Lung (tissue), 11 donors: ENCODE measurements at regions not wholly inside any gene's neighbourhood (a gene's known extent, or its start where the extent isn't known, plus 50 kb on each side); places are given as distances from the start of the nearest gene placed in this dataset.

ENCODE experiments used
- ATAC-seq: fragments of 200-7000 bp; cut with Tn5 transposase; one replicate; pipeline ENCODE4 v1.9.1; 2020; ENCODE audit warnings: moderate number of reproducible peaks; ENCODE audit not compliant: insufficient read depth, low FRiP score
- DNase-seq, 3 donors: peaks; one replicate each; pipeline ENCODE4 v3.0.0-alpha.2; 2013 to 2017
- H3K27ac ChIP-seq, 2 donors: one replicate each; pipeline ENCODE4 v1.5.1; 2013; ENCODE audit warnings: mild to moderate bottlenecking in 2 of 2, moderate library complexity in 2 of 2, control low read depth in 1 of 2, inconsistent platforms in 1 of 2, low read depth in 1 of 2, low read length in 1 of 2
- H3K27me3 ChIP-seq, 3 donors: one replicate each; pipeline ENCODE4 v1.5.1; 2013; ENCODE audit warnings: low read length in 2 of 3; ENCODE audit not compliant: control insufficient read depth in 3 of 3, insufficient read depth in 3 of 3
- H3K36me3 ChIP-seq, 4 donors: one replicate each; pipeline ENCODE4 v1.5.1; 2013; ENCODE audit warnings: low read length in 4 of 4, mild to moderate bottlenecking in 1 of 4, moderate library complexity in 1 of 4; ENCODE audit not compliant: control insufficient read depth in 4 of 4, insufficient read depth in 4 of 4
- H3K4me1 ChIP-seq, 5 donors: one replicate each; pipeline ENCODE4 v1.5.1; 2013; ENCODE audit warnings: low read length in 5 of 5, mild to moderate bottlenecking in 2 of 5, moderate library complexity in 1 of 5; ENCODE audit not compliant: control insufficient read depth in 5 of 5, insufficient read depth in 5 of 5
- H3K4me3 ChIP-seq: one replicate; pipeline ENCODE4 v1.5.1; 2013; ENCODE audit warnings: mild to moderate bottlenecking, control low read depth, moderate library complexity
- H3K9ac ChIP-seq, 2 donors: one replicate each; pipeline ENCODE4 v1.5.1; 2013; ENCODE audit warnings: low read length in 2 of 2, control low read depth in 1 of 2; ENCODE audit not compliant: insufficient read depth in 1 of 2
- H3K9me3 ChIP-seq, 4 donors: one replicate each; pipeline ENCODE4 v1.5.1; 2013; ENCODE audit warnings: low read length in 3 of 4, mild to moderate bottlenecking in 1 of 4, moderate library complexity in 1 of 4; ENCODE audit not compliant: control insufficient read depth in 4 of 4, insufficient read depth in 3 of 4
- WGBS, 2 donors: extraction: QIAGEN DNeasy Blood & Tissue Kit; methylation state at CpG; one replicate each; pipeline ENCODE4 v1.1.7; 2013; 5-methylcytosine and 5-hydroxymethylcytosine counted together
- TF ChIP-seq, protein P1 (sequence below): IDR thresholded peaks from 2 replicates; pipeline ENCODE4 v1.5.1; 2012; ENCODE audit warnings: mild to moderate bottlenecking; ENCODE audit errors: control extremely low read depth, extremely low read depth
- donor health status: control.
- donor health status: control.
- donor health status: Bipolar disorder and iron deficiency.
- donor health status: healthy.
- donor health status: DM: yes; HTN: yes; CAD: no.

DNA sequence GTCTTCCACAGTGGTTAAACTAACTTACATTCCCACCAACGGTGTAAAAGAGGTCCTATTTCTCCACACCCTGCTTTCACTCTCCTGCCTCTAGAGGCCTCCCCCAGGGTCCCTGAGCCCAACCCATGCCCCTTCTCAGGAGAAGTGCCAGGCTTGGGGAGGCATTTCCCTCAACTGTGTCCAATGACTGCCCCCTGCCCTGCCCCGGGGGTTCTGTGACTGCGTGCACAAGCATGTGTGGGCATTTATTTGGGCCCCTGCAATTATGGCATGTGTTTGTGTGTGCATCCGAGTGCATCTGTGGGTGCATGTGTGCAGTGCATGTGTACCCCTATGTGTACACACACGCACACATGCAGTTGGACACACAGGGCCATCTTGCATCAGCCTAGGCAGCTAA lies 57.3 kb downstream of the INHBB start:
- Histone ChIP-seq H3K4me1 (peaks cover 0 to 4% (median 0%) of the 10 kb centered on the region in 5 donors), H3K4me3 (no peak overlapping the region), H3K27ac (no peak overlapping the region), H3K9me3 (no peaks in the 10 kb centered on the region), H3K36me3 (no peaks in the 10 kb centered on the region), H3K27me3 (peaks cover 0 to 9% (median 0%) of the 10 kb centered on the region in 3 donors), H3K9ac (no peak overlapping the region)
- DNase-seq (no peak), ATAC-seq (no peak)
- WGBS, 2 donors = 86 to 91% methylated on average over 5 of the region's 5 CpGs
- TF ChIP-seq, protein P1, sequence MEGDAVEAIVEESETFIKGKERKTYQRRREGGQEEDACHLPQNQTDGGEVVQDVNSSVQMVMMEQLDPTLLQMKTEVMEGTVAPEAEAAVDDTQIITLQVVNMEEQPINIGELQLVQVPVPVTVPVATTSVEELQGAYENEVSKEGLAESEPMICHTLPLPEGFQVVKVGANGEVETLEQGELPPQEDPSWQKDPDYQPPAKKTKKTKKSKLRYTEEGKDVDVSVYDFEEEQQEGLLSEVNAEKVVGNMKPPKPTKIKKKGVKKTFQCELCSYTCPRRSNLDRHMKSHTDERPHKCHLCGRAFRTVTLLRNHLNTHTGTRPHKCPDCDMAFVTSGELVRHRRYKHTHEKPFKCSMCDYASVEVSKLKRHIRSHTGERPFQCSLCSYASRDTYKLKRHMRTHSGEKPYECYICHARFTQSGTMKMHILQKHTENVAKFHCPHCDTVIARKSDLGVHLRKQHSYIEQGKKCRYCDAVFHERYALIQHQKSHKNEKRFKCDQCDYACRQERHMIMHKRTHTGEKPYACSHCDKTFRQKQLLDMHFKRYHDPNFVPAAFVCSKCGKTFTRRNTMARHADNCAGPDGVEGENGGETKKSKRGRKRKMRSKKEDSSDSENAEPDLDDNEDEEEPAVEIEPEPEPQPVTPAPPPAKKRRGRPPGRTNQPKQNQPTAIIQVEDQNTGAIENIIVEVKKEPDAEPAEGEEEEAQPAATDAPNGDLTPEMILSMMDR = no peak

DNA sequence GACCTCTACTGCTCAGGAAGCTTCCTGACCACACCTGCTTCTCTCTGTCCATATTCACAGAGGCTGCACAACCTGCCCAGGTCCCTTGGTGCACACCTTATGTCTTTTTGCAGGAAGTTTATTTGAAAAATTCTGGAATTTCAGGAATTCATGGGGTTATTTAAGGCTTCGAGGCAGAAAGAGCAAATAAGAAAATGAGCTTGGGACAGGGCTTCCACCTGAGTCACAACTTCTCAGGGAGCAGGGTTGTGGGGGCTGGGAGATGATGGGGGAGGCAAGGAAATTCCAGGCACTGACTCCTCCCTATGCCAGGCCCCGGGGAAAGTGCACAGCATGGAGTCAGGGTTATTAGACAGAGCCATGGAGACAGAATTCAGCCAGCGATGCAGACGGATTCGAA lies 57.7 kb downstream of the INHBB start:
- 77 to 79% methylated on average over 5 of the region's 5 CpGs for WGBS, 2 donors

DNA sequence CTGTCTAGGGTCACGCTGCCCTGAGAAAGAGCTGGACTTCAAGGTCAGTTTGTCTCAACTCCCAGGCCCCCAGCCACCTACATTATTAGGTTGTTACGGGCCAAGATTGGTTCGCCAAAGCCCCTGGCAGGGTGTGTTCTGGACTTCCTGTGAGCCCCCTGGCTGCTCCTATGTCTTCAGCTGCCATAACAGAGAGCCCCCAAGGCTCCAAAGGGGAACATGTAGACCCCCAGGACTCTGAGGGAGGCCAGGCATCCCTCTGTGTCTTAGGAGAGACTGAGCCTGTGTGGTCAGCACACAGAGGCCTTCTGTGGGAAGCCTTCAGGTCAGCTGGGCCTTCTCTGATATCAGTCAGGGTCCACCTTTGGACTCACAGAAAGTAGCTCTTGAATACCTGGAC lies 58.3 kb downstream of the INHBB start:
- peaks cover 0 to 4% (median 0%) of the 10 kb centered on the region in 5 donors for H3K4me1 ChIP-seq
- H3K27me3 ChIP-seq = peaks cover 0 to 9% (median 0%) of the 10 kb centered on the region in 3 donors
- no peaks in the 10 kb centered on the region for H3K36me3 ChIP-seq
- H3K9me3 ChIP-seq = no peaks in the 10 kb centered on the region
- 93 to 96% methylated on average over 3 of the region's 3 CpGs for WGBS, 2 donors
- TF ChIP-seq, protein P1 = no peak
- H3K9ac ChIP-seq = no peak overlapping the region
- ATAC-seq (no peak), DNase-seq (no peak)
- H3K4me3 ChIP-seq = no peak overlapping the region
- no peak overlapping the region for H3K27ac ChIP-seq

More for the DNA sequence above, 57.7 kb downstream of the INHBB start:
- H3K4me1 ChIP-seq = peaks cover 0 to 4% (median 0%) of the 10 kb centered on the region in 5 donors
- DNase-seq (no peak), ATAC-seq (no peak)
- no peak overlapping the region for H3K4me3 ChIP-seq
- TF ChIP-seq, protein P1 = no peak
- H3K9ac ChIP-seq = no peak overlapping the region
- peaks cover 0 to 9% (median 0%) of the 10 kb centered on the region in 3 donors for H3K27me3 ChIP-seq
- no peaks in the 10 kb centered on the region for H3K9me3 ChIP-seq
- no peak overlapping the region for H3K27ac ChIP-seq
- no peaks in the 10 kb centered on the region for H3K36me3 ChIP-seq
